ENCODE measurements at regions not wholly inside any gene's neighbourhood (a gene's known extent, or its start where the extent isn't known, plus 50 kb on each side); places are given as distances from the start of the nearest gene placed in this dataset.

GRCh38 chr10:44467090-44467489 is 82.2 kb upstream of the CXCL12 start:
- no peak for DNase-seq (ENCODE audit: low spot score)
- TF ChIP-seq, protein P1, sequence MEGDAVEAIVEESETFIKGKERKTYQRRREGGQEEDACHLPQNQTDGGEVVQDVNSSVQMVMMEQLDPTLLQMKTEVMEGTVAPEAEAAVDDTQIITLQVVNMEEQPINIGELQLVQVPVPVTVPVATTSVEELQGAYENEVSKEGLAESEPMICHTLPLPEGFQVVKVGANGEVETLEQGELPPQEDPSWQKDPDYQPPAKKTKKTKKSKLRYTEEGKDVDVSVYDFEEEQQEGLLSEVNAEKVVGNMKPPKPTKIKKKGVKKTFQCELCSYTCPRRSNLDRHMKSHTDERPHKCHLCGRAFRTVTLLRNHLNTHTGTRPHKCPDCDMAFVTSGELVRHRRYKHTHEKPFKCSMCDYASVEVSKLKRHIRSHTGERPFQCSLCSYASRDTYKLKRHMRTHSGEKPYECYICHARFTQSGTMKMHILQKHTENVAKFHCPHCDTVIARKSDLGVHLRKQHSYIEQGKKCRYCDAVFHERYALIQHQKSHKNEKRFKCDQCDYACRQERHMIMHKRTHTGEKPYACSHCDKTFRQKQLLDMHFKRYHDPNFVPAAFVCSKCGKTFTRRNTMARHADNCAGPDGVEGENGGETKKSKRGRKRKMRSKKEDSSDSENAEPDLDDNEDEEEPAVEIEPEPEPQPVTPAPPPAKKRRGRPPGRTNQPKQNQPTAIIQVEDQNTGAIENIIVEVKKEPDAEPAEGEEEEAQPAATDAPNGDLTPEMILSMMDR (IDR thresholded peaks at IDR 0.05; ENCODE audit: extremely low read depth, missing control alignments): no peak

DNA sequence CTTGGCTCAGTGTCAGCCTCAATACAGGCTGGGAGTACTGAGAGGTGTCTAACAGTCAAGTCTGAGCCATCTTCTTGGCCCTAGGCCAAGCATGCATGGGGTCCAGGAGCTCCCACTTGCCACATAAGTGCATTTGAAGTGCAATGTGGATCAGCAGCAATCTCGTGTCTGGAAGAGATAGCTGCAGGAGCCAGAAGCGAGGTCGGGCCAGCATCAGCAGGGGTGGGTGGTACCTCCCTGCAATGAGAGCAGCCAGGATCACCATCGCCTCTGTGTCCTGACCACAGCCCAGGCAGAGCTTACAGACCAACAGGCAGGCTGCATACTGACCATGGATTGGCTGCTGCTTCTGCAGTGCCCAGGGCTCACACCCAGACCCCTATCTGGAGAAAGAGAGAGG is 83.0 kb upstream of the CXCL12 start:
- TF ChIP-seq, protein P1 (IDR thresholded peaks at IDR 0.05; ENCODE audit: extremely low read depth, missing control alignments): no peak
- DNase-seq (ENCODE audit: low spot score): no peak

DNA sequence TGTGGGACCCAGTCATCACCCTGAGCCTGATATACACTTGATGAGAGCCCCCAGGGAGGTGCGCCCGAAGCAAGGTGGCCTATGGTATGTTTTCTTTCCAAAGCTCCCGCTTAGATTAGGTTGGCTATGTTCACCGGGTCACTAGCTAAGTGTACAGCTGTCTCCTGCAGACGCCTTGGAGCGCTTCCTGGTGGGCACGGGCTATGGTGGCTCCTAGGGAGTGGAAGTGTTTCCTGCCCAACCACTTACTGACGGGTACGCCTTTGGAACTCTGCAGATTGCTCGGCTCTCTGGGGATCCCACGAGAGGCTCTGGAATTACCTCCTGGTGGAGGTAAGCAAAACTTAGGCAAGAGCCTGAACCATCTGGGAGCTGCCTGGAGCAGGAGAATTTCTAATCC is 83.6 kb upstream of the CXCL12 start:
- no peak for DNase-seq (ENCODE audit: low spot score)
- TF ChIP-seq, protein P1 (IDR thresholded peaks at IDR 0.05; ENCODE audit: extremely low read depth, missing control alignments): no peak

DNA sequence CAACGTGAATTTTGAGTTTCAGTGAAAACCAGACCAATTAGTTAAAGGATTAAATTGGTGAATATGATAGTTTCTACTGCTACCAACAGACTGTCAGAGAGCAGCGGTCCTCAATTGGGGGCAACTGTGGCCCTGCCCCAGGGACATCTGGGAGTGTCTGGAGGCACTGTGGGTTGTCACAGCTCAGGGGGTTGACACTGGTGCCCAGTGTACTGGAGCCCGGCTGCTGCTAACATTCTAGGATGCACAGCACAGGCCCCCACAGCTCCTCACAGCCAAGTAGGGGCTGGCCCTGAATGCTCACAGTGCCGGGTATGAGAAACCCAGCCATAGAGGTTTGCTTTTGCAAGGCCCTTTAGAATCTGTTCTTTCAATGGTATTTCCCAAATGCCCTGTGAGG is 84.1 kb upstream of the CXCL12 start:
- no peak for DNase-seq (ENCODE audit: low spot score)
- TF ChIP-seq, protein P1 (IDR thresholded peaks at IDR 0.05; ENCODE audit: extremely low read depth, missing control alignments): no peak

- TF ChIP-seq, protein P1 (IDR thresholded peaks at IDR 0.05; ENCODE audit: extremely low read depth, missing control alignments): no peak
- no peak for DNase-seq (ENCODE audit: low spot score)
Observed at GRCh38 chr10:44470784-44471183, 85.9 kb upstream of the CXCL12 start.

- TF ChIP-seq, protein P1 (IDR thresholded peaks at IDR 0.05; ENCODE audit: extremely low read depth, missing control alignments): no peak
- no peak for DNase-seq (ENCODE audit: low spot score)
Observed at GRCh38 chr10:44471410-44471809, 86.5 kb upstream of the CXCL12 start.

GRCh38 chr10:44473146-44473545 is 88.2 kb upstream of the CXCL12 start:
- TF ChIP-seq, protein P1 (IDR thresholded peaks at IDR 0.05; ENCODE audit: extremely low read depth, missing control alignments): no peak

More at GRCh38 chr10:44473146-44473545, 88.2 kb upstream of the CXCL12 start:
- no peak for DNase-seq (ENCODE audit: low spot score)
